Suprapubic skin (tissue), 4 donors: ENCODE measurements at regions not wholly inside any gene's neighbourhood (a gene's known extent, or its start where the extent isn't known, plus 50 kb on each side); places are given as distances from the start of the nearest gene placed in this dataset.

Source experiments
- DNase-seq, 2 donors: peaks; one replicate each; pipeline ENCODE4 v3.0.0-alpha.2; 2019; ENCODE audit warnings: low spot score in 2 of 2
- H3K27ac ChIP-seq: fragments of 200-600 bp; sonication (generic); one replicate; pipeline ENCODE4 v1.5.1; 2019
- H3K27me3 ChIP-seq: fragments of 200-600 bp; sonication (generic); one replicate; pipeline ENCODE4 v1.5.1; 2019
- H3K36me3 ChIP-seq: fragments of 200-600 bp; sonication (generic); one replicate; pipeline ENCODE4 v1.5.1; 2019
- H3K4me1 ChIP-seq: fragments of 200-600 bp; sonication (generic); one replicate; pipeline ENCODE4 v1.5.1; 2019
- H3K4me3 ChIP-seq: fragments of 200-600 bp; sonication (generic); one replicate; pipeline ENCODE4 v1.5.1; 2019; ENCODE audit warnings: mild to moderate bottlenecking
- H3K9me3 ChIP-seq: fragments of 200-600 bp; sonication (generic); one replicate; pipeline ENCODE4 v1.5.1; 2019
- EP300 ChIP-seq: sonication (generic); formaldehyde crosslinking; IDR thresholded peaks from one replicate; pipeline ENCODE4 v1.6.1; 2017; ENCODE audit warnings: antibody characterized with exemption
- POLR2A ChIP-seq, 2 donors: fragments of 450-650 bp; IDR thresholded peaks; one replicate each; pipeline ENCODE4 v1.6.1; 2017; ENCODE audit warnings: antibody characterized with exemption in 2 of 2, mild to moderate bottlenecking in 2 of 2, moderate library complexity in 2 of 2
- POLR2AphosphoS5 ChIP-seq, 3 donors: sonication (generic); formaldehyde crosslinking; IDR thresholded peaks; one replicate each; pipeline ENCODE4 v1.6.1; 2017; ENCODE audit warnings: antibody characterized with exemption in 3 of 3
- WGBS: methylation state at CpG from one replicate; pipeline ENCODE4 v1.1.5; 2018; 5-methylcytosine and 5-hydroxymethylcytosine counted together
- TF ChIP-seq, protein P1 (sequence below), 2 donors: fragments of 200-600 bp in 1 of 2; fragments of 450-650 bp in 1 of 2; sonication (generic) in 1 of 2; IDR thresholded peaks; one replicate each; pipeline ENCODE4 v1.5.1; 2016 to 2019; ENCODE audit warnings: antibody characterized with exemption in 2 of 2, mild to moderate bottlenecking in 1 of 2, moderate library complexity in 1 of 2

DNA sequence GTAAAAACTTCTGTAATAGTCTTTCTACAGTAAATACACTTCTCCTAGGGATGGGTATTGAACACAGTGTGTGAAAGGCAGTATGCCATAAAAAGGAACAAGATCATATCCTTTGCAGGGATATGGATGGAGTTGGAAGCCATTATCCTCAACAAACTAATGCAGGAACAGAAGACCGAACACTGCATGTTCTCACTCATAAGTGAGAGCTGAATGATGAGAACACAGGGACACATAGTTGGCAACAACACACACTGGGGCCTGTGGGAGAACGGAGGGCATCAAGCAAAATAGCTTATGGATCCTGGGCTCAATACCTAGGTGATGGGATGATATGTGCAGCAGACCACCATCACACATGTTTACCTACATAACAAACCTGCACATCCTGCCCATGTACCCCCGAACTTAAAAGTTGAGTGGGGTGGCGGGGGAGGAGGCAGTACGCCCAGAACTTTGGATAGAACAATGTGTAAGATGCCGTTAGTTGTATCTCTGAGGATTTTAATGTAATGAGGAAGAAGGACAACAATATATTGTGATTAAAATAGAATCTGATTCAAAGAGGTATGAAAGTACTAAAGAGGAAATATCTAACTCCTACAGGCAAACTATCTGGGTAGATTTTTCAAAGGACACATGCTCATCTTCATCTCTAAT, 183.2 kb downstream of the NDFIP2 start:
- 70% methylated on average over 6 of the region's 6 CpGs for WGBS
- Histone ChIP-seq H3K9me3 (no peaks in the 10 kb centered on the region), H3K4me3 (no peak overlapping the region), H3K4me1 (peaks cover 12% of the 10 kb centered on the region), H3K36me3 (no peaks in the 10 kb centered on the region), H3K27me3 (no peaks in the 10 kb centered on the region), H3K27ac (no peak overlapping the region)
- TF ChIP-seq POLR2AphosphoS5 (IDR thresholded peaks at IDR 0.05) (no peak), EP300 (no peak)
- TF ChIP-seq, protein P1, sequence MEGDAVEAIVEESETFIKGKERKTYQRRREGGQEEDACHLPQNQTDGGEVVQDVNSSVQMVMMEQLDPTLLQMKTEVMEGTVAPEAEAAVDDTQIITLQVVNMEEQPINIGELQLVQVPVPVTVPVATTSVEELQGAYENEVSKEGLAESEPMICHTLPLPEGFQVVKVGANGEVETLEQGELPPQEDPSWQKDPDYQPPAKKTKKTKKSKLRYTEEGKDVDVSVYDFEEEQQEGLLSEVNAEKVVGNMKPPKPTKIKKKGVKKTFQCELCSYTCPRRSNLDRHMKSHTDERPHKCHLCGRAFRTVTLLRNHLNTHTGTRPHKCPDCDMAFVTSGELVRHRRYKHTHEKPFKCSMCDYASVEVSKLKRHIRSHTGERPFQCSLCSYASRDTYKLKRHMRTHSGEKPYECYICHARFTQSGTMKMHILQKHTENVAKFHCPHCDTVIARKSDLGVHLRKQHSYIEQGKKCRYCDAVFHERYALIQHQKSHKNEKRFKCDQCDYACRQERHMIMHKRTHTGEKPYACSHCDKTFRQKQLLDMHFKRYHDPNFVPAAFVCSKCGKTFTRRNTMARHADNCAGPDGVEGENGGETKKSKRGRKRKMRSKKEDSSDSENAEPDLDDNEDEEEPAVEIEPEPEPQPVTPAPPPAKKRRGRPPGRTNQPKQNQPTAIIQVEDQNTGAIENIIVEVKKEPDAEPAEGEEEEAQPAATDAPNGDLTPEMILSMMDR (IDR thresholded peaks at IDR 0.05) = no peak
- DNase-seq = no peak

DNA sequence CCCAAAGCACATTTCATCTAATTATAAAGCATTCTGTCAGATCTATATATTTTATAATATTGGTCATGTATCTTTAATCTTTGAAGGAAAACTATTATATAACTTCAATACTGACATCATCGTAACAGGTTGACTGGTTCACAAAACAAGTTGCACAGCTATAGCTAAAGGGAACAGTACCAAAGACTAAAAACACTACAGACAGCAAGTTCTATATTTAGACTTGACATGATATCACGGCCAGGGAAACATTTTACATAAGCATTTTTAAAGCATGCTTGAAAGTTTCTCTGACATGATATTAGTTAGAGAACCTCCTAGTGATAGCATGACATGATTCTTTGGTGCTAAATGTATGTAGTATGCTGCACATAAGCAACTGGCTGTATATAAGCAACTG, 182.5 kb downstream of the NDFIP2 start:
- Histone ChIP-seq H3K4me3 (no peak overlapping the region), H3K27me3 (no peaks in the 10 kb centered on the region), H3K27ac (no peak overlapping the region), H3K9me3 (no peaks in the 10 kb centered on the region), H3K36me3 (no peaks in the 10 kb centered on the region), H3K4me1 (peaks cover 17% of the 10 kb centered on the region)
- 39% methylated on average over 2 of the region's 2 CpGs for WGBS
- TF ChIP-seq, protein P1 (IDR thresholded peaks at IDR 0.05) = no peak
- no peak for TF ChIP-seq POLR2AphosphoS5 (IDR thresholded peaks at IDR 0.05)
- TF ChIP-seq POLR2A (IDR thresholded peaks at IDR 0.05) = no peak
- TF ChIP-seq EP300 = no peak
- no peak for DNase-seq

DNA sequence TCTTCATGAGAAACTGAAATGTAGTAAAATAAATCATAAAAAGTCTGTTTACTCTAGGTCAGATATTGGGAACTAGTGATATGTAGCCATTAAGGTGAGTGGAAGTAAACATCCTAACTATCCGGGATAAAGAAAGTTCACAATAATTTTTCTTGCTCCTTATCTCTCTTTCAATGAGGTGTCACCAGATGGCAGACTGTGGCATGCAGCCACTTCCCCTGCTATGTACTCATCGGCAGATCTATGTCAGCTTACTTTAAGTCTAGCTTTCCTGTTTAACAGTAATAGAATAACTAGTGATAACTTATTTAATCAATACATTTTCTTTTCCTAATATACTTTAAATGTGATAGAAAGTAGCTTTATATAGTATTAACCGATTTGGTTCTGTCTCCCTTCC, 181.9 kb downstream of the NDFIP2 start:
- peaks cover 20% of the 10 kb centered on the region for H3K4me1 ChIP-seq
- no peaks in the 10 kb centered on the region for H3K9me3 ChIP-seq
- H3K4me3 ChIP-seq = no peak overlapping the region
- 32% methylated on average over 3 of the region's 3 CpGs for WGBS
- H3K27ac ChIP-seq = no peak overlapping the region
- TF ChIP-seq POLR2A (IDR thresholded peaks at IDR 0.05) (no peak), EP300 (no peak), POLR2AphosphoS5 (IDR thresholded peaks at IDR 0.05) (no peak)
- TF ChIP-seq, protein P1 (IDR thresholded peaks at IDR 0.05) = no peak
- no peaks in the 10 kb centered on the region for H3K36me3 ChIP-seq
- DNase-seq = no peak
- no peaks in the 10 kb centered on the region for H3K27me3 ChIP-seq

DNA sequence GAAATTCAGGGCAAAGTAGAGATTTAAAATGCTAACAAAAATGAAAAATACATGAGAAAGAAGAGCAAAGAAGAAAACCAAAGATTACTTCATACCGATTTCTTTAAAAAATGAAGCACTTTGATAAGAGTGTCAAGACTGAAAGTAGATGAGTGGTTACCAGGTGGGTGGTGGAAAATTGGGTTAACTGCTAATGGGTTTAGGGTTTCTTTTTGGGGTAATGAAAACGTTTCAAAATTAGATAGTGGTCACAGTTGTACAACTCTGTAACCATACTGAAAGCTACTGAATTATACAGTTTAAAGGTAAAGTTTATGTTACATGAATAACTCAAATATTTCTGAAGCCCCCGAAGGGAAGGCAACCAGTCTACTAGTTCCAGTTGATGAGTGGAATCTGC, 179.4 kb downstream of the NDFIP2 start:
- Histone ChIP-seq H3K36me3 (no peaks in the 10 kb centered on the region), H3K4me1 (peaks cover 20% of the 10 kb centered on the region), H3K9me3 (no peaks in the 10 kb centered on the region), H3K27me3 (no peaks in the 10 kb centered on the region), H3K4me3 (no peak overlapping the region), H3K27ac (no peak overlapping the region)
- TF ChIP-seq, protein P1 (IDR thresholded peaks at IDR 0.05) = no peak
- TF ChIP-seq EP300 = no peak
- TF ChIP-seq POLR2A (IDR thresholded peaks at IDR 0.05) = no peak
- TF ChIP-seq POLR2AphosphoS5 (IDR thresholded peaks at IDR 0.05) = no peak
- DNase-seq = no peak
- 85% methylated on average over 3 of the region's 3 CpGs for WGBS

DNA sequence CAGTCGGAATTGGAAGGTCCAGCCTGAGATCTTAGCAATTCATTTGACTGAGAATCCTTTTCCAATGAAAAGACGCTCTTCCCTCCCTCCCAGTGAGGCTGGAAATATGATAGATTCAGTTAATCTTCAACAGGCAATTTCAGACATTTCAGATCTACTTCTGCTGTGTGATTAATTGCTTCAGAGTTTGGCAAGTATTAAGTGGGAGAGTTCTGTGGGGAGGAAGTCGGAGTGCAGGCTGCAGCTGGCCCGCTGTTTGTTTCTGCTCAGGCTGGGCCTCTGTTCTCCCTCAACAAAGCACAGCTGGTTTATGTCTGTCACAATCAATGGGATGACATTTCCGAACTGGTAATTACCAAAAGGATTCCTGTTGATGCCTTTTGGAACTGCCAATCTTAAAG, 178.2 kb downstream of the NDFIP2 start:
- no peak overlapping the region for H3K4me3 ChIP-seq
- 14% methylated on average over 5 of the region's 5 CpGs for WGBS
- no peaks in the 10 kb centered on the region for H3K36me3 ChIP-seq
- no peaks in the 10 kb centered on the region for H3K9me3 ChIP-seq
- no peaks in the 10 kb centered on the region for H3K27me3 ChIP-seq
- H3K27ac ChIP-seq = peak overlapping the region; percentile 37
- no peak for TF ChIP-seq POLR2AphosphoS5 (IDR thresholded peaks at IDR 0.05)
- no peak for TF ChIP-seq EP300
- no peak for TF ChIP-seq POLR2A (IDR thresholded peaks at IDR 0.05)
- TF ChIP-seq, protein P1 (IDR thresholded peaks at IDR 0.05) = no peak
- H3K4me1 ChIP-seq = peaks cover 20% of the 10 kb centered on the region
- no peak for DNase-seq
